ENCODE measurements at regions not wholly inside any gene's neighbourhood (a gene's known extent, or its start where the extent isn't known, plus 50 kb on each side); places are given as distances from the start of the nearest gene placed in this dataset.

- Mint-ChIP-seq H3K27ac (peak overlapping the region in 1 of 2 donors; percentile 14), H3K9me3 (no peaks in the 10 kb centered on the region), H3K4me1 (no peaks in the 10 kb centered on the region), H3K4me3 (no peak overlapping the region), H3K27me3 (no peaks in the 10 kb centered on the region)
- DNase-seq (no peak), ATAC-seq (no peak)
These were observed 89.0 kb downstream of the NAF1 start for GRCh38 chr4:163077680-163078079.

- Mint-ChIP-seq H3K4me1 (no peaks in the 10 kb centered on the region), H3K9me3 (no peaks in the 10 kb centered on the region), H3K4me3 (no peak overlapping the region), H3K27ac (no peak overlapping the region), H3K27me3 (no peaks in the 10 kb centered on the region)
- no peak for ATAC-seq
- DNase-seq, result no peak
These were observed 94.5 kb downstream of the NAF1 start for GRCh38 chr4:163072222-163072621.

GRCh38 chr4:163071308-163071707, 95.4 kb downstream of the NAF1 start:
- Mint-ChIP-seq H3K4me1 (no peaks in the 10 kb centered on the region), H3K27ac (peak overlapping the region in 1 of 2 donors; percentile 22), H3K9me3 (no peaks in the 10 kb centered on the region), H3K27me3 (peaks cover 8% of the 10 kb centered on the region), H3K4me3 (no peak overlapping the region)
- no peak for ATAC-seq
- DNase-seq, result no peak

GRCh38 chr4:163070023-163070422, 96.7 kb downstream of the NAF1 start:
- no peak overlapping the region for H3K4me3 Mint-ChIP-seq

GRCh38 chr4:163063891-163064290, 102.8 kb downstream of the NAF1 start:
- peaks cover 14% of the 10 kb centered on the region for H3K27me3 Mint-ChIP-seq
- no peak for DNase-seq
- H3K27ac Mint-ChIP-seq, result no peak overlapping the region
- no peaks in the 10 kb centered on the region for H3K9me3 Mint-ChIP-seq
- H3K4me1 Mint-ChIP-seq, result no peaks in the 10 kb centered on the region
- no peak for ATAC-seq
- no peak overlapping the region for H3K4me3 Mint-ChIP-seq

More at GRCh38 chr4:163070023-163070422, 96.7 kb downstream of the NAF1 start:
- Mint-ChIP-seq H3K27me3 (peaks cover 14% of the 10 kb centered on the region), H3K9me3 (no peaks in the 10 kb centered on the region), H3K27ac (no peak overlapping the region), H3K4me1 (no peaks in the 10 kb centered on the region)
- DNase-seq (no peak), ATAC-seq (no peak)

GRCh38 chr4:163048447-163048846, 118.2 kb downstream of the NAF1 start:
- H3K27ac Mint-ChIP-seq, result no peak overlapping the region
- peak in 1 of 2 donors; percentile 2 for DNase-seq
- H3K4me1 Mint-ChIP-seq, result no peaks in the 10 kb centered on the region
- H3K4me3 Mint-ChIP-seq, result no peak overlapping the region
- peaks cover 26% of the 10 kb centered on the region for H3K27me3 Mint-ChIP-seq
- ATAC-seq, result no peak
- no peaks in the 10 kb centered on the region for H3K9me3 Mint-ChIP-seq

- peaks cover 9% of the 10 kb centered on the region for H3K27me3 Mint-ChIP-seq
- DNase-seq (no peak), ATAC-seq (no peak)
- H3K4me1 Mint-ChIP-seq, result no peaks in the 10 kb centered on the region
- no peaks in the 10 kb centered on the region for H3K9me3 Mint-ChIP-seq
- H3K27ac Mint-ChIP-seq, result no peak overlapping the region
- H3K4me3 Mint-ChIP-seq, result no peak overlapping the region
These were observed 124.4 kb downstream of the NAF1 start for GRCh38 chr4:163042306-163042705.

GRCh38 chr4:163017135-163017534, 149.6 kb downstream of the NAF1 start:
- DNase-seq, result no peak
- Mint-ChIP-seq H3K27me3 (no peaks in the 10 kb centered on the region), H3K9me3 (peaks cover 3 to 5% of the 10 kb centered on the region in 2 donors), H3K27ac (no peak overlapping the region), H3K4me1 (no peaks in the 10 kb centered on the region), H3K4me3 (no peak overlapping the region)
- no peak for ATAC-seq

- ATAC-seq, result no peak
- peaks cover 8 to 19% of the 10 kb centered on the region in 2 donors for H3K9me3 Mint-ChIP-seq
- H3K27me3 Mint-ChIP-seq, result no peaks in the 10 kb centered on the region
- H3K4me1 Mint-ChIP-seq, result no peaks in the 10 kb centered on the region
- H3K27ac Mint-ChIP-seq, result no peak overlapping the region
- no peak for DNase-seq
- H3K4me3 Mint-ChIP-seq, result no peak overlapping the region
These were observed 153.9 kb downstream of the NAF1 start for GRCh38 chr4:163012816-163013215.

GRCh38 chr4:163003979-163004378, 162.7 kb downstream of the NAF1 start:
- Mint-ChIP-seq H3K27ac (no peak overlapping the region), H3K4me1 (no peaks in the 10 kb centered on the region), H3K4me3 (no peak overlapping the region), H3K27me3 (peaks cover 8% of the 10 kb centered on the region), H3K9me3 (peaks cover 17 to 20% of the 10 kb centered on the region in 2 donors)
- DNase-seq (no peak), ATAC-seq (no peak)

- Mint-ChIP-seq H3K4me1 (no peaks in the 10 kb centered on the region), H3K9me3 (no peaks in the 10 kb centered on the region), H3K27me3 (peaks cover 10% of the 10 kb centered on the region), H3K4me3 (no peak overlapping the region), H3K27ac (no peak overlapping the region)
- no peak for ATAC-seq
- no peak for DNase-seq
These were observed 178.2 kb downstream of the NAF1 start for GRCh38 chr4:162988530-162988929.

GRCh38 chr4:162985131-162985530, 181.6 kb downstream of the NAF1 start:
- Mint-ChIP-seq H3K27ac (no peak overlapping the region), H3K4me1 (no peaks in the 10 kb centered on the region), H3K4me3 (no peak overlapping the region), H3K27me3 (no peaks in the 10 kb centered on the region), H3K9me3 (peaks cover 0 to 7% of the 10 kb centered on the region in 2 donors)
- ATAC-seq, result no peak
- no peak for DNase-seq

GRCh38 chr4:162984621-162985020, 182.1 kb downstream of the NAF1 start:
- DNase-seq (no peak), ATAC-seq (no peak)
- no peak overlapping the region for H3K4me3 Mint-ChIP-seq
- H3K27me3 Mint-ChIP-seq, result no peaks in the 10 kb centered on the region
- no peak overlapping the region for H3K27ac Mint-ChIP-seq
- H3K9me3 Mint-ChIP-seq, result peaks cover 0 to 7% of the 10 kb centered on the region in 2 donors
- H3K4me1 Mint-ChIP-seq, result no peaks in the 10 kb centered on the region

GRCh38 chr4:162981823-162982222, 184.9 kb downstream of the NAF1 start:
- Mint-ChIP-seq H3K4me3 (no peak overlapping the region), H3K9me3 (peaks cover 0 to 7% of the 10 kb centered on the region in 2 donors), H3K4me1 (no peaks in the 10 kb centered on the region), H3K27me3 (no peaks in the 10 kb centered on the region), H3K27ac (no peak overlapping the region)
- DNase-seq (no peak), ATAC-seq (no peak)

- H3K27ac Mint-ChIP-seq, result no peak overlapping the region
These were observed 188.3 kb downstream of the NAF1 start for GRCh38 chr4:162978398-162978797.

GRCh38 chr4:162977788-162978187, 188.9 kb downstream of the NAF1 start:
- H3K27me3 Mint-ChIP-seq, result no peaks in the 10 kb centered on the region
- H3K9me3 Mint-ChIP-seq, result peaks cover 0 to 7% of the 10 kb centered on the region in 2 donors
- H3K4me3 Mint-ChIP-seq, result no peak overlapping the region
- no peak overlapping the region for H3K27ac Mint-ChIP-seq
- DNase-seq (no peak), ATAC-seq (no peak)
- no peaks in the 10 kb centered on the region for H3K4me1 Mint-ChIP-seq

More at GRCh38 chr4:162978398-162978797, 188.3 kb downstream of the NAF1 start:
- Mint-ChIP-seq H3K27me3 (no peaks in the 10 kb centered on the region), H3K4me1 (no peaks in the 10 kb centered on the region), H3K9me3 (peaks cover 0 to 7% of the 10 kb centered on the region in 2 donors), H3K4me3 (no peak overlapping the region)
- no peak for ATAC-seq
- no peak for DNase-seq

GRCh38 chr4:162972661-162973330, 193.9 kb downstream of the NAF1 start:
- no peak overlapping the region for H3K27ac Mint-ChIP-seq
- H3K27me3 Mint-ChIP-seq, result no peaks in the 10 kb centered on the region
- DNase-seq (no peak), ATAC-seq (no peak)
- H3K4me3 Mint-ChIP-seq, result no peak overlapping the region
- H3K4me1 Mint-ChIP-seq, result no peaks in the 10 kb centered on the region
- H3K9me3 Mint-ChIP-seq, result peaks cover 0 to 5% of the 10 kb centered on the region in 2 donors

All from stimulated activated naive CD8-positive, alpha-beta T cell treated with anti-CD3 and anti-CD28 coated beads, Interleukin-15, amount 100 ng/mL, for 72 hours (primary cell).